ENCODE measurements at regions not wholly inside any gene's neighbourhood (a gene's known extent, or its start where the extent isn't known, plus 50 kb on each side); places are given as distances from the start of the nearest gene placed in this dataset.

- no peaks in the 10 kb centered on the region for H4K20me1 ChIP-seq (ENCODE audit: insufficient read depth)
- DNase-seq (ENCODE audit: low read depth, low spot score) (no peak), ATAC-seq (no peak)
- TF ChIP-seq ATF3 (IDR thresholded peaks at IDR 0.05), result no peak
- TF ChIP-seq FOSL1 (IDR thresholded peaks at IDR 0.05; ENCODE audit: low read depth), result no peak
- TF ChIP-seq POLR2AphosphoS5 (IDR thresholded peaks at IDR 0.05; ENCODE audit: low read depth, low read length), result no peak
- TF ChIP-seq ZFX (IDR thresholded peaks at IDR 0.05), result no peak
- TF ChIP-seq JUND (IDR thresholded peaks at IDR 0.05), result no peak
- TF ChIP-seq MAX (IDR thresholded peaks at IDR 0.05), result no peak
- no peak for TF ChIP-seq ELF1 (IDR thresholded peaks at IDR 0.05; ENCODE audit: borderline replicate concordance, low read depth)
- no peak for TF ChIP-seq ZBTB33 (IDR thresholded peaks at IDR 0.05; ENCODE audit: extremely low read depth, insufficient replicate concordance, low read length)
- TF ChIP-seq CEBPB (IDR thresholded peaks at IDR 0.05; ENCODE audit: low read depth), result no peak
- no peak for TF ChIP-seq SRF (IDR thresholded peaks at IDR 0.05; ENCODE audit: low read depth)
- TF ChIP-seq REST (IDR thresholded peaks at IDR 0.05; ENCODE audit: low read depth), result no peak
- no peak for TF ChIP-seq RAD21 (IDR thresholded peaks at IDR 0.05; ENCODE audit: low read depth)
- TF ChIP-seq TCF7L2 (IDR thresholded peaks at IDR 0.05; ENCODE audit: borderline replicate concordance, extremely low read depth, insufficient read depth, insufficient read length), result no peak
- ChIA-PET CTCF (no interaction called here), POLR2A (no interaction called here), RAD21 (ENCODE audit: low non-redundant PET in 1 of 2, low total read pairs in 2 of 2, uncharacterized antibody in 2 of 2, unreplicated experiment in 2 of 2) (no interaction called here)
- no TSS peak for BruUV-seq (replicated peaks)
- H3K4me1 ChIP-seq (ENCODE audit: control insufficient read depth in 1 of 2, insufficient read depth in 2 of 2, low read length in 2 of 2), result no peaks in the 10 kb centered on the region
- no peak overlapping the region for H3K9ac ChIP-seq (ENCODE audit: low read length)
- no peaks in the 10 kb centered on the region for H3K36me3 ChIP-seq (ENCODE audit: control insufficient read depth in 1 of 2, insufficient read depth in 2 of 2, low read length in 2 of 2)
- intact Hi-C loops (cut with micrococcal nuclease), result no loop called here
- no peak overlapping the region for H3K27ac ChIP-seq (ENCODE audit: low read depth, low read length)
- no peaks in the 10 kb centered on the region for H3K9me2 ChIP-seq (ENCODE audit: insufficient read depth)
- no peaks in the 10 kb centered on the region for H3K27me3 ChIP-seq (ENCODE audit: insufficient read depth, low read length)
- H3K4me3 ChIP-seq (replicated peaks in 1 of 2; ENCODE audit: low read depth in 1 of 2, low read length in 2 of 2), result no peak overlapping the region
- peaks cover 0 to 35% of the 10 kb centered on the region in 2 experiments; a peak in 2 of 4 replicates for H3K9me3 ChIP-seq (ENCODE audit: control insufficient read depth in 1 of 2, insufficient read depth in 1 of 2, low read depth in 1 of 2, low read length in 2 of 2)
- no peaks in the 10 kb centered on the region for H3K79me2 ChIP-seq (ENCODE audit: insufficient read depth, low read length)
- no peak overlapping the region for H2AFZ ChIP-seq (ENCODE audit: low read depth, low read length, poor library complexity, severe bottlenecking)
- no peak overlapping the region for H3K4me2 ChIP-seq (ENCODE audit: low read length)
These were observed 228.5 kb downstream of the TOX3 start for GRCh38 chr16:52318302-52319009.
